AG04449 (cell line): ENCODE measurements at regions not wholly inside any gene's neighbourhood (a gene's known extent, or its start where the extent isn't known, plus 50 kb on each side); places are given as distances from the start of the nearest gene placed in this dataset.

Source experiments
- CTCF ChIA-PET: fragments of 350-600 bp; formaldehyde crosslinking; extraction: SDS; loops from one replicate; lab custom pipeline; 2021; ENCODE audit warnings: antibody characterized with exemption; lab: Yijun Ruan, JAX
- POLR2A ChIA-PET: fragments of 400-600, 350-600 bp; formaldehyde crosslinking; extraction: SDS; loops from one replicate; lab custom pipeline; 2020; ENCODE audit warnings: antibody characterized with exemption, inconsistent platforms; lab: Yijun Ruan, JAX
- DNase-seq: peaks from one replicate; pipeline ENCODE4 v3.0.0-alpha.2; 2010; ENCODE audit warnings: low read depth, low spot score
- H3K4me3 ChIP-seq: 2 replicates; pipeline ENCODE4 v1.5.1; 2011; ENCODE audit warnings: low read depth, mild to moderate bottlenecking, control low read depth, low read length
- CTCF ChIP-seq: IDR thresholded peaks from one replicate; pipeline ENCODE4 v1.5.1; 2011; ENCODE audit warnings: mild to moderate bottlenecking, moderate library complexity, low read length, control low read depth, inconsistent platforms; ENCODE audit not compliant: insufficient read depth; ENCODE audit errors: missing control alignments

DNA sequence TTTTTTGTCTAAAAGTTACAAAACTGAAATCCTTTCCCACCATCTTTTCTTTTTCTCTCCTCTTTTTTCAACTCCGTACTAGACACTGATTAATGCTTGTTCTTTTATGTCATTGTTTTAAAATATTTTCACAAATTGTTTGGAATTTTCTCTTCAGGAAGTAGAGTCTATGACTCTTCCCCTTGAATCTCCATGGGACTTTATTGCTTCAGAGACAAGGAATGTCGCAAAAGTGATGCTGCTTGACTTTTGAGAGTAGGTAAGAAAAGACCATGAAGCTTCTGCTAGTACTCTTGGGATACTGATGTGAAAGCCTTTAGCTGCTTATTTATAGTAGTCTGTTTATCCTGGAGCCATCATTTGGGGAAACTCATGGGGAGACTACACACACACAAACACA, 260.1 kb upstream of the SLC10A2 start:
- ChIA-PET POLR2A (no interaction called here), CTCF (no interaction called here)
- TF ChIP-seq CTCF: no peak

GRCh38 chr13:103325672-103326071, 259.5 kb upstream of the SLC10A2 start:
- no peak overlapping the region for H3K4me3 ChIP-seq
- DNase-seq: no peak
- no peak for TF ChIP-seq CTCF
- ChIA-PET POLR2A (no interaction called here), CTCF (no interaction called here)

More for the DNA sequence above, 260.1 kb upstream of the SLC10A2 start:
- H3K4me3 ChIP-seq: no peak overlapping the region
- DNase-seq: no peak

DNA sequence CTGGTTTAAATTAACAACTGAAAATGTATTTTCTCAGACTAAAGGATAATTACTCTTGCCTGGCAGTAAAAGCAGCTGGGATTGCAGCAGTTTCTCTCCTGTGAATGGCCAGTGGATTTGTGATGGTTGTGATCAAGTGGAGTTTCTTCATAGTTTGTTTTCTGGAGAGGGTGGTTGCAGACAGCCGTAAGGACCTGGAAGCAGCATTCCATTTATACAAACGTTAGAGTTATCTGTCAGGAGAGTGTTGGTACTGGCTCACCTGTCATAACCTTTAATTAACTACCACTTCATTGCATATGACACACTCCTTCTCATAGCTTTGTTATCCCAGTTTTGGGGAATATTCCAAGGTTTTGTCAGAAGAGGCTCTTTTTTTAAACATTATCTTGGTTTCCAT, 258.4 kb upstream of the SLC10A2 start:
- ChIA-PET CTCF (no interaction called here), POLR2A (no interaction called here)
- no peak overlapping the region for H3K4me3 ChIP-seq
- TF ChIP-seq CTCF: no peak
- no peak for DNase-seq

- ChIA-PET CTCF (no interaction called here), POLR2A (no interaction called here)
- no peak for DNase-seq
- no peak for TF ChIP-seq CTCF
- no peak overlapping the region for H3K4me3 ChIP-seq
Observed at GRCh38 chr13:103315711-103316110, 249.5 kb upstream of the SLC10A2 start.

DNA sequence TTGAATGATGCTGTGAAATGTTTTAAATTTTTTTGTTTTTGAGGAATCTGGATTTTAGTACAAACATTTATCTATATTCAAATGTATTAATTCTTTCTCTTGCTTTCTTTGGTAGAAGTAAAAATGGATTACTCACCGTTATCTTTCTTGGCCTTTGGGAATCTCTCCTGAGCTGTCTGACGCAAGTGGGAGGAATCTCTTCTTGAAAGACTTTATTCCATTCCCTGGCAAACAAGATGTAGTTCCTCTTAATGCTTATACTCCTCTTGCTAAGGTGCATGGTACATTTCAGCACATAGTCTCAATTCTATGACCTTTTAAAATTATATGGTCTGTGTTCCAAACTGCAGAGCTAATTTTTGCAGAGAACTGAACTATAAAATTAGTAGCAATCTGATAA, 246.2 kb upstream of the SLC10A2 start:
- ChIA-PET POLR2A (no interaction called here), CTCF (no interaction called here)
- no peak overlapping the region for H3K4me3 ChIP-seq
- DNase-seq: no peak
- TF ChIP-seq CTCF: no peak

DNA sequence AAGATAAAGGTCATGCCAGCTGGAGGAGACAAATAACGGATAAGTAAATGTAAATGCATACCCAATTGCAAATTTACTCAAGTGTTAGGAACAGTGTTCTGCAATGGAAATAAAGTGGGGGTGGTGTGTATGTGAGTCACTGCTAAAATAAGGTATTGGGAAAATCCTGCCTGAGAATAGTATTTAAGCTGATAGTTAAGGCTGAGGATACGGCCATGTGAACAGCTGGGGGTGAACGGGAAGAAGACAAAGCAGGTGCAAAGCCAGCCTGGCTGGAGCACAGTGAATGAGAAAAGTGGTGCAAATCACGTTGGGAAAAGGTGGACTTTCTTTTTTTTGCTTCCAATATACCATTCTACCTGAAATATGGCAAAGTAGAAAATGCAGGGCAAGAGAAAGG, 242.4 kb upstream of the SLC10A2 start:
- ChIA-PET CTCF (no interaction called here), POLR2A (no interaction called here)
- TF ChIP-seq CTCF: no peak
- no peak for DNase-seq
- H3K4me3 ChIP-seq: no peak overlapping the region
